HL-60 (cell line): ENCODE measurements at regions not wholly inside any gene's neighbourhood (a gene's known extent, or its start where the extent isn't known, plus 50 kb on each side); places are given as distances from the start of the nearest gene placed in this dataset.

ENCODE experiments used
- DNase-seq, 2 experiments: peaks; one replicate each; pipeline ENCODE4 v3.0.0-alpha.2; 2010 to 2020; ENCODE audit warnings: low read depth in 1 of 2, low spot score in 1 of 2
- H3K27ac ChIP-seq: fragments of 250-450 bp; sonication (Bioruptor Pico); replicated peaks from 2 replicates; pipeline ENCODE4 v1.5.1; 2020; ENCODE audit warnings: mild to moderate bottlenecking, moderate library complexity
- H3K27me3 ChIP-seq: fragments of 250-450 bp; sonication (Bioruptor Pico); 2 replicates; pipeline ENCODE4 v1.5.1; 2021; ENCODE audit warnings: mild to moderate bottlenecking, moderate library complexity; ENCODE audit not compliant: insufficient read depth, poor library complexity, severe bottlenecking
- H3K4me3 ChIP-seq: replicated peaks from 2 replicates; pipeline ENCODE4 v1.5.1; 2011; ENCODE audit warnings: mild to moderate bottlenecking, control low read depth, low read length; ENCODE audit not compliant: insufficient read depth
- CTCF ChIP-seq: IDR thresholded peaks from one replicate; pipeline ENCODE4 v1.5.1; 2011; ENCODE audit warnings: low read length, control low read depth, inconsistent platforms; ENCODE audit not compliant: insufficient read depth
- GABPA ChIP-seq: IDR thresholded peaks from 2 replicates; pipeline ENCODE4 v1.6.1; 2012; ENCODE audit warnings: low read depth
- POLR2AphosphoS5 ChIP-seq: IDR thresholded peaks from 2 replicates; pipeline ENCODE4 v1.6.1; 2012; ENCODE audit warnings: low read depth
- SPI1 ChIP-seq: IDR thresholded peaks from 2 replicates; pipeline ENCODE4 v1.6.1; 2012; ENCODE audit warnings: low read depth, mild to moderate bottlenecking, borderline replicate concordance
- TF ChIP-seq, protein P1 (sequence below): IDR thresholded peaks from 2 replicates; pipeline ENCODE4 v1.6.1; 2012; ENCODE audit warnings: low read depth; ENCODE audit not compliant: insufficient replicate concordance

DNA sequence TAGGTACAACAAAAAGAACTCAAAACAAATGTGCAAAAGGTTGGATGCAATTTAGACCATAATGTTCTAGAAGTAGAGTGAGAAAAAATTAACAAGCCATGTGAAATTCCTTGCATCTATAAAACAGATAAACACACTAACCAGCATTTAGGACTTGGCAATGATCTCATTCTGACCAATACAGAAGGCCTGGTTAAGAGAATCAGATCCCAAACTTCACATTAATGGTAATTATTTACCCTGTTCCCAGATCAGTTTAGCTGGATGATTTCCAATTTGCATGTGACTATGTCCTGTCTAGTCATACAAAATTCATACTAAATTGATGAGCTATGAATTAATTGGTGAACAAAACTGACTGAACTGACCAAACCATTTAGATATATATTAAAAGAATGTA, 98.4 kb upstream of the FIGN start:
- no peak overlapping the region for H3K4me3 ChIP-seq
- no peak for DNase-seq
- H3K27me3 ChIP-seq, result no peaks in the 10 kb centered on the region
- H3K27ac ChIP-seq, result no peak overlapping the region
- TF ChIP-seq GABPA (no peak), POLR2AphosphoS5 (no peak), CTCF (no peak), SPI1 (no peak)
- TF ChIP-seq, protein P1, sequence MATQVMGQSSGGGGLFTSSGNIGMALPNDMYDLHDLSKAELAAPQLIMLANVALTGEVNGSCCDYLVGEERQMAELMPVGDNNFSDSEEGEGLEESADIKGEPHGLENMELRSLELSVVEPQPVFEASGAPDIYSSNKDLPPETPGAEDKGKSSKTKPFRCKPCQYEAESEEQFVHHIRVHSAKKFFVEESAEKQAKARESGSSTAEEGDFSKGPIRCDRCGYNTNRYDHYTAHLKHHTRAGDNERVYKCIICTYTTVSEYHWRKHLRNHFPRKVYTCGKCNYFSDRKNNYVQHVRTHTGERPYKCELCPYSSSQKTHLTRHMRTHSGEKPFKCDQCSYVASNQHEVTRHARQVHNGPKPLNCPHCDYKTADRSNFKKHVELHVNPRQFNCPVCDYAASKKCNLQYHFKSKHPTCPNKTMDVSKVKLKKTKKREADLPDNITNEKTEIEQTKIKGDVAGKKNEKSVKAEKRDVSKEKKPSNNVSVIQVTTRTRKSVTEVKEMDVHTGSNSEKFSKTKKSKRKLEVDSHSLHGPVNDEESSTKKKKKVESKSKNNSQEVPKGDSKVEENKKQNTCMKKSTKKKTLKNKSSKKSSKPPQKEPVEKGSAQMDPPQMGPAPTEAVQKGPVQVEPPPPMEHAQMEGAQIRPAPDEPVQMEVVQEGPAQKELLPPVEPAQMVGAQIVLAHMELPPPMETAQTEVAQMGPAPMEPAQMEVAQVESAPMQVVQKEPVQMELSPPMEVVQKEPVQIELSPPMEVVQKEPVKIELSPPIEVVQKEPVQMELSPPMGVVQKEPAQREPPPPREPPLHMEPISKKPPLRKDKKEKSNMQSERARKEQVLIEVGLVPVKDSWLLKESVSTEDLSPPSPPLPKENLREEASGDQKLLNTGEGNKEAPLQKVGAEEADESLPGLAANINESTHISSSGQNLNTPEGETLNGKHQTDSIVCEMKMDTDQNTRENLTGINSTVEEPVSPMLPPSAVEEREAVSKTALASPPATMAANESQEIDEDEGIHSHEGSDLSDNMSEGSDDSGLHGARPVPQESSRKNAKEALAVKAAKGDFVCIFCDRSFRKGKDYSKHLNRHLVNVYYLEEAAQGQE, result no peak

- no peak for DNase-seq
- no peak overlapping the region for H3K27ac ChIP-seq
Measured at GRCh38 chr2:163828771-163829170, 93.0 kb upstream of the FIGN start.

GRCh38 chr2:163822033-163822432, 86.2 kb upstream of the FIGN start:
- DNase-seq, result no peak
- Histone ChIP-seq H3K27me3 (no peaks in the 10 kb centered on the region), H3K27ac (no peak overlapping the region), H3K4me3 (no peak overlapping the region)
- TF ChIP-seq SPI1 (no peak), POLR2AphosphoS5 (no peak), CTCF (no peak), GABPA (no peak)
- TF ChIP-seq, protein P1, result no peak

More at GRCh38 chr2:163828771-163829170, 93.0 kb upstream of the FIGN start:
- no peak for TF ChIP-seq GABPA
- TF ChIP-seq SPI1, result no peak
- TF ChIP-seq POLR2AphosphoS5, result no peak
- TF ChIP-seq, protein P1, result no peak
- TF ChIP-seq CTCF, result no peak
- no peak overlapping the region for H3K4me3 ChIP-seq
- no peaks in the 10 kb centered on the region for H3K27me3 ChIP-seq
